ENCODE measurements at regions not wholly inside any gene's neighbourhood (a gene's known extent, or its start where the extent isn't known, plus 50 kb on each side); places are given as distances from the start of the nearest gene placed in this dataset.

GRCh38 chr2:129803032-129803431, 176.4 kb upstream of the RAB6C start:
- no peaks in the 10 kb centered on the region for H3K9me1 ChIP-seq (ENCODE audit: control insufficient read depth, insufficient read depth, low read length)
- no peak overlapping the region for H2AFZ ChIP-seq (ENCODE audit: low read depth, low read length)
- in situ Hi-C loops (cut with MboI), result no loop called here
- no peak overlapping the region for H3K4me2 ChIP-seq (ENCODE audit: insufficient read depth, low read length)
- BruUV-seq (replicated peaks), result no TSS peak
- no peaks in the 10 kb centered on the region for H3K79me2 ChIP-seq (ENCODE audit: control insufficient read depth, insufficient read depth, low read length)
- no peak overlapping the region for H3K27ac ChIP-seq (ENCODE audit: extremely low read depth, low read depth, low read length)
- H3K9ac ChIP-seq (ENCODE audit: insufficient read depth in 1 of 2, low read depth in 2 of 2, low read length in 2 of 2), result no peak overlapping the region
- 0 out of 2 replicates have a peak, but pooled peaks cover 5% of the 10 kb centered on the region for H4K20me1 ChIP-seq (replicated peaks; ENCODE audit: control insufficient read depth, insufficient read depth, low read length)
- TF ChIP-seq SMAD4 (CRISPR knock-in tag; conservative IDR thresholded peaks at IDR 0.05) (no peak), SMARCE1 (IDR thresholded peaks at IDR 0.05) (no peak), HDAC3 (IDR thresholded peaks at IDR 0.05; ENCODE audit: borderline replicate concordance, partially characterized antibody) (no peak), ZNF212 (CRISPR knock-in tag; IDR thresholded peaks at IDR 0.05) (no peak), FOXJ2 (tag; IDR thresholded peaks at IDR 0.05) (no peak), CREB3L1 (IDR thresholded peaks at IDR 0.05; ENCODE audit: borderline replicate concordance, low read depth) (no peak), POLR2G (IDR thresholded peaks at IDR 0.05; ENCODE audit: low read depth, low read length) (no peak), HNRNPL (IDR thresholded peaks at IDR 0.05; ENCODE audit: low read depth, low read length) (no peak), ZNF347 (CRISPR knock-in tag; IDR thresholded peaks at IDR 0.05; ENCODE audit: low read depth) (no peak), CREB5 (CRISPR knock-in tag; IDR thresholded peaks at IDR 0.05) (no peak), NFXL1 (CRISPR knock-in tag; IDR thresholded peaks at IDR 0.05) (no peak), ZBTB2 (IDR thresholded peaks at IDR 0.05) (no peak), ZNF263 (CRISPR knock-in tag; IDR thresholded peaks at IDR 0.05; ENCODE audit: borderline replicate concordance) (no peak)
- intact Hi-C loops (cut with micrococcal nuclease), result no loop called here
- CTCF ChIA-PET (ENCODE audit: low intra/inter-chr PET ratio), result no interaction called here
- WGBS (ENCODE audit: insufficient coverage, low coverage, missing lambda C conversion rate), result 0% methylated on average over 1 of the region's 1 CpG
- ATAC-seq (no peak), DNase-seq (ENCODE audit: extremely low read depth in 1 of 4, low spot score in 3 of 4) (no peak), FAIRE-seq (no peak)
- POLR2A ChIA-PET, result interaction anchor here (0.7 kb wide), 1 partner anchor 12 kb away, joined by 3 read pairs; no protein-coding TSS in a partner anchor
- no peaks in the 10 kb centered on the region for H3K36me3 ChIP-seq (ENCODE audit: control insufficient read depth, insufficient read depth, low read length)
- H3K4me3 ChIP-seq, result no peak overlapping the region
- peaks cover 0 to 48% of the 10 kb centered on the region in 2 experiments; a peak in 4 of 5 replicates for H3K27me3 ChIP-seq (ENCODE audit: control insufficient read depth in 2 of 2, insufficient read depth in 2 of 2, low read length in 2 of 2)
- H3K4me1 ChIP-seq (replicated peaks in 1 of 2; ENCODE audit: control insufficient read depth in 2 of 2, insufficient read depth in 2 of 2, low read length in 2 of 2), result no peaks in the 10 kb centered on the region
- H3K9me3 ChIP-seq (replicated peaks; ENCODE audit: control insufficient read depth, insufficient read depth, low read depth, low read length), result no peaks in the 10 kb centered on the region
